GM19240 (cell line): ENCODE measurements at regions not wholly inside any gene's neighbourhood (a gene's known extent, or its start where the extent isn't known, plus 50 kb on each side); places are given as distances from the start of the nearest gene placed in this dataset.

Experiments
- DNase-seq: peaks from one replicate; pipeline ENCODE4 v3.0.0; 2011; ENCODE audit warnings: low spot score; ENCODE audit not compliant: insufficient read length

GRCh38 chr22:47289336-47289985, 527.0 kb downstream of the TBC1D22A start:
- DNase-seq: no peak

GRCh38 chr22:47288680-47289079, 526.2 kb downstream of the TBC1D22A start:
- DNase-seq: no peak

GRCh38 chr22:47287516-47287915, 525.1 kb downstream of the TBC1D22A start:
- DNase-seq: no peak

GRCh38 chr22:47286590-47286989, 524.1 kb downstream of the TBC1D22A start:
- DNase-seq: no peak

- no peak for DNase-seq
Observed at GRCh38 chr22:47285981-47286380, 523.5 kb downstream of the TBC1D22A start.

GRCh38 chr22:47284822-47285221, 522.4 kb downstream of the TBC1D22A start:
- no peak for DNase-seq

- DNase-seq: no peak
Observed at GRCh38 chr22:47284360-47284759, 521.9 kb downstream of the TBC1D22A start.

- DNase-seq: no peak
Observed at GRCh38 chr22:47283616-47284270, 521.3 kb downstream of the TBC1D22A start.

GRCh38 chr22:47282851-47283250, 520.4 kb downstream of the TBC1D22A start:
- DNase-seq: no peak

GRCh38 chr22:47282366-47282765, 519.9 kb downstream of the TBC1D22A start:
- no peak for DNase-seq

- DNase-seq: no peak
Observed at GRCh38 chr22:47281126-47282106, 519.0 kb downstream of the TBC1D22A start.

- no peak for DNase-seq
Observed at GRCh38 chr22:47280301-47280700, 517.9 kb downstream of the TBC1D22A start.

- DNase-seq: no peak
Observed at GRCh38 chr22:47279746-47280145, 517.3 kb downstream of the TBC1D22A start.

- no peak for DNase-seq
Observed at GRCh38 chr22:47279337-47279736, 516.9 kb downstream of the TBC1D22A start.

GRCh38 chr22:47278655-47279054, 516.2 kb downstream of the TBC1D22A start:
- DNase-seq: no peak

- DNase-seq: no peak
Observed at GRCh38 chr22:47277531-47277930, 515.1 kb downstream of the TBC1D22A start.

GRCh38 chr22:47276991-47277390, 514.5 kb downstream of the TBC1D22A start:
- DNase-seq: no peak

- DNase-seq: no peak
Observed at GRCh38 chr22:47276450-47276820, 514.0 kb downstream of the TBC1D22A start.

- DNase-seq: no peak
Observed at GRCh38 chr22:47275605-47276449, 513.4 kb downstream of the TBC1D22A start.

- no peak for DNase-seq
Observed at GRCh38 chr22:47274196-47274595, 511.7 kb downstream of the TBC1D22A start.

GRCh38 chr22:47270463-47271135, 508.1 kb downstream of the TBC1D22A start:
- DNase-seq: no peak
